ENCODE measurements at regions not wholly inside any gene's neighbourhood (a gene's known extent, or its start where the extent isn't known, plus 50 kb on each side); places are given as distances from the start of the nearest gene placed in this dataset.
A peak's percentile ranks its signal among the peaks of the same experiment; 100 is the strongest.

DNA sequence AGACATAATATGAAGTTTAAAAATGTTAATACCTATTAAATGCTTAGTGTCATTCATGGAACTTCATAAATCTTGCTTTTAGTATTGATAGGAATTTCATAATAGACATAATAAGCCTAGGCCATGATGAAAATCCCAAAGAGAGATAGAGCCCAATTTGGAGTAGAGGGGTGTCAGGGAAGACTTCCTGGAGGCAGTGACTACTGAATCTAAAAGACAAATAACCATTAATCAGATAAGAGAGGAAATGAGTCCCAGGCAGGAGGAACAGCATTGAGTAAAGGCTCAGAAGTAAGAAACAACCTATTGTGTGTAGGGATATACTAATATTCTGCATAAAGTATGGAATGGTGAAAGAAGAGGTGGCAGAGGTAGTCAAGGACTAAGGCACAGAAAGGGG is 126.9 kb upstream of the MRPS22 start (continued):
- no peak for TF ChIP-seq HSF4 (CRISPR knock-in tag; IDR thresholded peaks at IDR 0.05; ENCODE audit: borderline replicate concordance)
- TF ChIP-seq ADNP (tag; IDR thresholded peaks at IDR 0.05): no peak
- TF ChIP-seq TRIM24 (IDR thresholded peaks at IDR 0.05): no peak

DNA sequence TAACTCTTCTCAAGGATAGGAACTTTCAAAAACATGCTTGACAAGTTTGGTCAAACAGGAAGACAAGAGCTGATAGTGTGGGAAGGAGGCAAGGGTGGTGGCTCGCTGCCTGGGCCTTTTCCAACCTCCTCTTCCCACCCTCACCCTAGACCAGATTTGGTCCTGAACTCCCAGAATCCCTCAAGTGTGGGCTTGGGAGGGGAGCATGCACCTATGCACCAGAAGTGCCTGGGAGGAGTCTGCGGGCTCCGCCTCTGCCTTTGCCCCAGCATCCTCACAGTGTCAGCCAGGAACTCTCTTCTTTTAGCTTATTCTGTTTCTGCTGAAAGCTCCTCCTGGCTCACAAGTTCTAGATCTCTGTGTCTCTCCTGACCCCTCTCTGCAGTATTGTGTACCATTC is 126.2 kb upstream of the MRPS22 start:
- POLR2A ChIA-PET: interaction anchor here (0.7 to 1.2 kb wide), 2 partner anchors 29 to 371 kb away, joined by 3 to 6 read pairs; no protein-coding TSS in a partner anchor
- H3K4me3 ChIP-seq: no peak overlapping the region
- peak overlapping the region; percentile 47 for H2AFZ ChIP-seq (ENCODE audit: low read depth, low read length)
- H3K4me2 ChIP-seq (ENCODE audit: insufficient read depth, low read length): no peak overlapping the region
- FAIRE-seq (no peak), DNase-seq (ENCODE audit: extremely low read depth in 1 of 4, low spot score in 3 of 4) (no peak), ATAC-seq (no peak)
- no peak for TF ChIP-seq CBFB (CRISPR knock-in tag; IDR thresholded peaks at IDR 0.05)
- TF ChIP-seq FUS (optimal IDR thresholded peaks at IDR 0.05; ENCODE audit: low read depth, low read length): no peak
- no peak for TF ChIP-seq SPI1 (IDR thresholded peaks at IDR 0.05; ENCODE audit: borderline replicate concordance, low read depth, low read length)
- no peak for TF ChIP-seq ZSCAN29 (IDR thresholded peaks at IDR 0.05)
- TF ChIP-seq CHD2 (IDR thresholded peaks at IDR 0.05; ENCODE audit: low read depth, low read length): no peak
- no peak for TF ChIP-seq ZNF3 (CRISPR knock-in tag; IDR thresholded peaks at IDR 0.05)
- TF ChIP-seq, protein P1, sequence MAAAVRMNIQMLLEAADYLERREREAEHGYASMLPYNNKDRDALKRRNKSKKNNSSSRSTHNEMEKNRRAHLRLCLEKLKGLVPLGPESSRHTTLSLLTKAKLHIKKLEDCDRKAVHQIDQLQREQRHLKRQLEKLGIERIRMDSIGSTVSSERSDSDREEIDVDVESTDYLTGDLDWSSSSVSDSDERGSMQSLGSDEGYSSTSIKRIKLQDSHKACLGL (CRISPR knock-in tag; IDR thresholded peaks at IDR 0.05; ENCODE audit: borderline replicate concordance, poor library complexity, severe bottlenecking): no peak
- no peak for TF ChIP-seq ZNF699 (CRISPR knock-in tag; IDR thresholded peaks at IDR 0.05; ENCODE audit: insufficient replicate concordance)
- TF ChIP-seq, protein P2, sequence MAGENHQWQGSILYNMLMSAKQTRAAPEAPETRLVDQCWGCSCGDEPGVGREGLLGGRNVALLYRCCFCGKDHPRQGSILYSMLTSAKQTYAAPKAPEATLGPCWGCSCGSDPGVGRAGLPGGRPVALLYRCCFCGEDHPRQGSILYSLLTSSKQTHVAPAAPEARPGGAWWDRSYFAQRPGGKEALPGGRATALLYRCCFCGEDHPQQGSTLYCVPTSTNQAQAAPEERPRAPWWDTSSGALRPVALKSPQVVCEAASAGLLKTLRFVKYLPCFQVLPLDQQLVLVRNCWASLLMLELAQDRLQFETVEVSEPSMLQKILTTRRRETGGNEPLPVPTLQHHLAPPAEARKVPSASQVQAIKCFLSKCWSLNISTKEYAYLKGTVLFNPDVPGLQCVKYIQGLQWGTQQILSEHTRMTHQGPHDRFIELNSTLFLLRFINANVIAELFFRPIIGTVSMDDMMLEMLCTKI (IDR thresholded peaks at IDR 0.05; ENCODE audit: partially characterized antibody): no peak
- TF ChIP-seq ZNF347 (CRISPR knock-in tag; IDR thresholded peaks at IDR 0.05; ENCODE audit: low read depth): no peak
- TF ChIP-seq SIRT6 (IDR thresholded peaks at IDR 0.05; ENCODE audit: low read depth, low read length): no peak
- no peak for TF ChIP-seq ARNT (IDR thresholded peaks at IDR 0.05)
- TF ChIP-seq CCAR2 (IDR thresholded peaks at IDR 0.05; ENCODE audit: low read depth, low read length): no peak
- no peaks in the 10 kb centered on the region for H3K36me3 ChIP-seq (ENCODE audit: control insufficient read depth, insufficient read depth, low read length)
- H3K9ac ChIP-seq (ENCODE audit: insufficient read depth in 1 of 2, low read depth in 2 of 2, low read length in 2 of 2): no peak overlapping the region
- in situ Hi-C loops (cut with MboI): no loop called here
- no TSS peak for BruUV-seq (replicated peaks)
- H3K9me1 ChIP-seq (ENCODE audit: control insufficient read depth, insufficient read depth, low read length): no peaks in the 10 kb centered on the region
- WGBS (ENCODE audit: insufficient coverage, low coverage, missing lambda C conversion rate): 80% methylated on average over 3 of the region's 3 CpGs
- H3K79me2 ChIP-seq (ENCODE audit: control insufficient read depth, insufficient read depth, low read length): no peaks in the 10 kb centered on the region
- H3K4me1 ChIP-seq (replicated peaks in 1 of 2; ENCODE audit: control insufficient read depth in 2 of 2, insufficient read depth in 2 of 2, low read length in 2 of 2): peaks cover 11 to 14% of the 10 kb centered on the region in 2 experiments; a peak in 3 of 5 replicates
- no peaks in the 10 kb centered on the region; a peak in 1 of 5 replicates for H3K27me3 ChIP-seq (ENCODE audit: control insufficient read depth in 2 of 2, insufficient read depth in 2 of 2, low read length in 2 of 2)
- no peak overlapping the region for H3K27ac ChIP-seq (ENCODE audit: extremely low read depth, low read depth, low read length)
- H4K20me1 ChIP-seq (replicated peaks; ENCODE audit: control insufficient read depth, insufficient read depth, low read length): no peaks in the 10 kb centered on the region
- no peaks in the 10 kb centered on the region for H3K9me3 ChIP-seq (replicated peaks; ENCODE audit: control insufficient read depth, insufficient read depth, low read depth, low read length)
- CTCF ChIA-PET (ENCODE audit: low intra/inter-chr PET ratio): no interaction called here
- intact Hi-C loops (cut with micrococcal nuclease): no loop called here
